Duodenal mucosa (tissue), 2 donors: ENCODE measurements at regions not wholly inside any gene's neighbourhood (a gene's known extent, or its start where the extent isn't known, plus 50 kb on each side); places are given as distances from the start of the nearest gene placed in this dataset.

ENCODE experiments used
- H3K27ac ChIP-seq: one replicate; pipeline ENCODE4 v1.7.0; 2013; ENCODE audit warnings: low read depth, low read length
- H3K27me3 ChIP-seq, 2 donors: one replicate each; pipeline ENCODE4 v1.7.0; 2013; ENCODE audit warnings: low read length in 2 of 2, control low read depth in 1 of 2; ENCODE audit not compliant: insufficient read depth in 2 of 2, control insufficient read depth in 1 of 2
- H3K36me3 ChIP-seq, 2 donors: one replicate each; pipeline ENCODE4 v1.7.0; 2013; ENCODE audit warnings: low read length in 2 of 2, control low read depth in 1 of 2; ENCODE audit not compliant: insufficient read depth in 2 of 2, control insufficient read depth in 1 of 2
- H3K4me1 ChIP-seq, 2 donors: one replicate each; pipeline ENCODE4 v1.7.0; 2013; ENCODE audit warnings: low read length in 2 of 2, control low read depth in 1 of 2; ENCODE audit not compliant: insufficient read depth in 2 of 2, control insufficient read depth in 1 of 2
- H3K4me3 ChIP-seq, 2 donors: one replicate each; pipeline ENCODE4 v1.7.0; 2013; ENCODE audit warnings: low read length in 2 of 2, low read depth in 1 of 2
- H3K9ac ChIP-seq, 2 donors: one replicate each; pipeline ENCODE4 v1.7.0; 2013; ENCODE audit warnings: low read length in 2 of 2, low read depth in 1 of 2
- H3K9me3 ChIP-seq, 2 donors: one replicate each; pipeline ENCODE4 v1.7.0; 2013; ENCODE audit warnings: low read length in 2 of 2, control low read depth in 1 of 2; ENCODE audit not compliant: control insufficient read depth in 1 of 2

DNA sequence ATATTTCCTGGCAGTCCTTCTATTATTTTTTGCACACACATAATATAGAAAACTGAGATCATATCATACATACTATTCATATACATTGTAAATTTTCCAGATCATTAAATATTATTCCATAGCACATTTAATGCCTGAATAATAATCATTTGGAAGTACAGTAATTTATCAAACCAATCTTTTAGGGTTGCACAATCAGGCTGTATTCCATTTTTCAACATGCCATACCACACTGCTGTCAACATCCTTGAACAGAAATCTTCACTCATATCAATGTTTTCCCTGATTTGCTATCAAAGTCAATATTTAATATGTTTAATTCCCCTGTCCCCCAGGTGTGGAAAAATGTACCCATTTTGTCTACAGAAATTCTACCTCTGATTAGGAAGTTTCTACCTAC, 122.7 kb upstream of the ADGRF1 start:
- Histone ChIP-seq H3K4me1 (peaks cover 0 to 7% of the 10 kb centered on the region in 2 donors), H3K27me3 (no peaks in the 10 kb centered on the region), H3K36me3 (no peaks in the 10 kb centered on the region), H3K27ac (no peak overlapping the region), H3K9ac (no peak overlapping the region), H3K9me3 (no peaks in the 10 kb centered on the region), H3K4me3 (no peak overlapping the region)

GRCh38 chr6:47163536-47163935, 121.4 kb upstream of the ADGRF1 start:
- no peak overlapping the region for H3K4me3 ChIP-seq
- H3K4me1 ChIP-seq, result peaks cover 0 to 7% of the 10 kb centered on the region in 2 donors
- no peaks in the 10 kb centered on the region for H3K36me3 ChIP-seq

DNA sequence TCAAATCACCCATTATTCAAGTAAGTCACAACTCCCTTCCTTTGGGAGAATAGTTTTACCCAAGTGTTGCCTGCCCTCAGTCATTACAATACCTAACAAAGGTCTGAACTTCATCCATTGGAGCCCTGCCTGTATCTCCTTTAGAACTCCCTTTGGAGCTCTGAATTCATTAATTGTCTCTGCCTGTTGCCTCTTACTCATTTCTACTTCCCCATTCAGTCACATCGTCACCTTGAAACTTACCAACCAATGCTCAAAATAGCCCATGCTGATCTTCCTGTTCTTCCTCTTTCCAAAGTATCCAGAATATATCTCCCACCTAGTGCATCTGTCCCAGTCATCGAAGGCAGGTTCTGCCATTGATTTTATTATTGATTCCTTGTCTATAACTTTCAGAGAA, 120.7 kb upstream of the ADGRF1 start:
- H3K9me3 ChIP-seq, result no peaks in the 10 kb centered on the region
- H3K27ac ChIP-seq, result no peak overlapping the region
- no peaks in the 10 kb centered on the region for H3K27me3 ChIP-seq
- peaks cover 0 to 7% of the 10 kb centered on the region in 2 donors for H3K4me1 ChIP-seq
- no peaks in the 10 kb centered on the region for H3K36me3 ChIP-seq
- no peak overlapping the region for H3K4me3 ChIP-seq
- H3K9ac ChIP-seq, result no peak overlapping the region

More at GRCh38 chr6:47163536-47163935, 121.4 kb upstream of the ADGRF1 start:
- Histone ChIP-seq H3K27me3 (no peaks in the 10 kb centered on the region), H3K9me3 (no peaks in the 10 kb centered on the region), H3K27ac (no peak overlapping the region), H3K9ac (no peak overlapping the region)

- no peaks in the 10 kb centered on the region for H3K9me3 ChIP-seq
- no peak overlapping the region for H3K9ac ChIP-seq
- H3K36me3 ChIP-seq, result no peaks in the 10 kb centered on the region
- H3K4me1 ChIP-seq, result peaks cover 0 to 7% of the 10 kb centered on the region in 2 donors
- H3K27me3 ChIP-seq, result no peaks in the 10 kb centered on the region
- H3K27ac ChIP-seq, result no peak overlapping the region
- no peak overlapping the region for H3K4me3 ChIP-seq
These were observed 120.1 kb upstream of the ADGRF1 start for GRCh38 chr6:47162231-47162630.

DNA sequence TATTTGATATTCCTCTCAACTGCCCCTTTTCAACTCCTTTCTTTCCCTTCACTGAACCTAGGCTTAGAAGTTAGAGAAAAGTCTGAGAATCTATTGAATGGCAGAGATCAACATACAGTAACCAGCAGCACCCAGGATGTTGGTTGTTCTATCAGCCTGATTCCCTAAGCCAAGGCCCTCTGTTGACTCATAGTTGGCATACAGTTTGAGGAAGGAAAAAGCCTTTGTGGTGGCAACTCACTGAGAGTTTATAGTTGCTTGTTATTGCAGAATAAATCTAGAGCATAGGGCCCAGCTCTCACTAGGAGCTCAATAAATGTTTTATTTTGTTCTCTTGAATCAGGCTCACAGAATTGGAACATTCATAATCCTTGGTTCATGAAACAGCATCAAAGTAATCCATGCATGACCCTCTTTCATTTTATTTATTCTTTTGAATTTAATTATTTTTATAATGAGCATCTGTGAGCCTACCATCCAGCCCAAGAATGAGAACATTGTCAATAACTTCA, 119.1 kb upstream of the ADGRF1 start:
- Histone ChIP-seq H3K4me1 (peaks cover 0 to 7% of the 10 kb centered on the region in 2 donors), H3K4me3 (no peak overlapping the region), H3K9ac (no peak overlapping the region), H3K27ac (no peak overlapping the region), H3K36me3 (no peaks in the 10 kb centered on the region), H3K27me3 (no peaks in the 10 kb centered on the region), H3K9me3 (no peaks in the 10 kb centered on the region)

DNA sequence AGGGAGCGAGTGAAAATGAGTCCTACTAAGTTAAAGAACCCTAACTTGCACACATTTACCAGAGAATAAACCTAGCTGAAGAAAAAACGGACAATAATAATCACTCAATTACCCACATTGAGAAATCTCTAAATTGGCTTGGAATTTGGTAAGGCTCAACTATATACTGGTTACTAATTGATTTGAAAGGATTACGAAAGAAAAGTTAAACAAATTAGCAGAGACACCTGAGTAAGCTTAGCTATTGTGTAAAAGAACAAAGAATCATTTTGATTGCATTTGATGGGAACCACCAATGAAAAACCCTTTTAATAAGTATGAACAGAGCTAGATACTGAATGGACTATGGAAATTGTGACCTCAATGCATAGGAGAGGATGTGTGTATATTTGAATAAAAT, 118.6 kb upstream of the ADGRF1 start:
- Histone ChIP-seq H3K9ac (no peak overlapping the region), H3K9me3 (no peaks in the 10 kb centered on the region), H3K36me3 (no peaks in the 10 kb centered on the region), H3K27ac (no peak overlapping the region), H3K4me1 (peaks cover 0 to 7% of the 10 kb centered on the region in 2 donors), H3K27me3 (no peaks in the 10 kb centered on the region), H3K4me3 (no peak overlapping the region)

- H3K4me1 ChIP-seq, result peaks cover 0 to 7% of the 10 kb centered on the region in 2 donors
- H3K36me3 ChIP-seq, result no peaks in the 10 kb centered on the region
- H3K27me3 ChIP-seq, result no peaks in the 10 kb centered on the region
- H3K4me3 ChIP-seq, result no peak overlapping the region
- no peak overlapping the region for H3K9ac ChIP-seq
- no peaks in the 10 kb centered on the region for H3K9me3 ChIP-seq
- H3K27ac ChIP-seq, result no peak overlapping the region
These were observed 117.6 kb upstream of the ADGRF1 start for GRCh38 chr6:47159763-47160162.

DNA sequence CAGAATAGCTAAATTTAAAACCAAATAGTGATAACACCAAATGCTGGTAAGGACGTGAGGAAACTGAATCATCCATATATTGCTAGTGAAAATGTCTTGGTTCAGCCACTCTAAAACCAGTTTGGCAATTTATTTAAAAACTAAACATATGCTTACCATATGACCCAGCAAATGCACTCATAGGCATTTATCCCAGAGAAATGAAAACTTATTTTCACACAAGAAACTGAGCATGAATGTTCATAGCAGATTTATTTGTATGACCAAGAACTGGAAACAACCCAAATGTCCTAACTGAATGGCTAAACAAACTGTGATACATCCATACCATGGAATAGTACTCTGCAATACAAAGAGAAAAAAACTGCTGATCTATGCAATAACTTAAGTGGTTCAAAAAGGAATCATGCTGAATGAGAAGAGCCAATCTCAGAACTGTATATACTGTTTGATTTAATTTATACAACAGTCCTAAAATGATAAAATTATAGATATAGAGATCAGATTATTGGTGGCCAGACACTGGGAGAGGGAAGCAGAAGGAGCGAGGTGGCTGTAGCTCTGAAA, 115.6 kb upstream of the ADGRF1 start:
- Histone ChIP-seq H3K27ac (no peak overlapping the region), H3K4me3 (no peak overlapping the region), H3K36me3 (no peaks in the 10 kb centered on the region), H3K4me1 (peaks cover 0 to 7% of the 10 kb centered on the region in 2 donors), H3K9me3 (no peaks in the 10 kb centered on the region), H3K9ac (no peak overlapping the region), H3K27me3 (no peaks in the 10 kb centered on the region)

DNA sequence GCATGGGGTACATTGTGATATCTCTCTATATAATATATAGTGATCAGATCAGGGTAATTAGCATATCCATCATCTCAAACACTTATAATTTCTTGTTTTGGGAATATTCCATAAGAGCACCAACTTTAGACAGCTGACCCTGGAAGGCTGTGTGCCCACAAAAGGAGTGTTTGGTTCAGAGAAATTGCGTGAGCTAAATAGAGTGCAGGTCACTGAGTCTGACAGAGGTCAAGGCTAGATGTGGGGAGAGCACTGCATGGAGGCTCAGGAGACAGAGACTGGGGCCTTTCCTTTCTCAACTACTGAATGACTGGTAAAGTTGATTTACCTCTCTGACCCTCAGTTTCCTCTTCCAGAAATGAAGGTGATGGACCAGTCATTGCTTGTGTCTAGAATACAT, 114.9 kb upstream of the ADGRF1 start:
- H3K4me1 ChIP-seq, result peaks cover 0 to 7% of the 10 kb centered on the region in 2 donors
- no peak overlapping the region for H3K9ac ChIP-seq
- no peak overlapping the region for H3K4me3 ChIP-seq
- H3K27me3 ChIP-seq, result no peaks in the 10 kb centered on the region
- H3K27ac ChIP-seq, result no peak overlapping the region
- H3K36me3 ChIP-seq, result no peaks in the 10 kb centered on the region
- no peaks in the 10 kb centered on the region for H3K9me3 ChIP-seq

GRCh38 chr6:47156196-47156595, 114.1 kb upstream of the ADGRF1 start:
- H3K4me3 ChIP-seq, result no peak overlapping the region
- no peak overlapping the region for H3K27ac ChIP-seq
- H3K9ac ChIP-seq, result no peak overlapping the region
- no peaks in the 10 kb centered on the region for H3K36me3 ChIP-seq
- no peaks in the 10 kb centered on the region for H3K9me3 ChIP-seq
- H3K27me3 ChIP-seq, result no peaks in the 10 kb centered on the region
- peaks cover 0 to 7% of the 10 kb centered on the region in 2 donors for H3K4me1 ChIP-seq

- no peaks in the 10 kb centered on the region for H3K27me3 ChIP-seq
- no peaks in the 10 kb centered on the region for H3K9me3 ChIP-seq
- H3K4me3 ChIP-seq, result no peak overlapping the region
- H3K9ac ChIP-seq, result no peak overlapping the region
- no peak overlapping the region for H3K27ac ChIP-seq
- no peaks in the 10 kb centered on the region for H3K4me1 ChIP-seq
- H3K36me3 ChIP-seq, result no peaks in the 10 kb centered on the region
These were observed 111.2 kb upstream of the ADGRF1 start for GRCh38 chr6:47153404-47153755.
